ENCODE measurements at regions not wholly inside any gene's neighbourhood (a gene's known extent, or its start where the extent isn't known, plus 50 kb on each side); places are given as distances from the start of the nearest gene placed in this dataset.

DNA sequence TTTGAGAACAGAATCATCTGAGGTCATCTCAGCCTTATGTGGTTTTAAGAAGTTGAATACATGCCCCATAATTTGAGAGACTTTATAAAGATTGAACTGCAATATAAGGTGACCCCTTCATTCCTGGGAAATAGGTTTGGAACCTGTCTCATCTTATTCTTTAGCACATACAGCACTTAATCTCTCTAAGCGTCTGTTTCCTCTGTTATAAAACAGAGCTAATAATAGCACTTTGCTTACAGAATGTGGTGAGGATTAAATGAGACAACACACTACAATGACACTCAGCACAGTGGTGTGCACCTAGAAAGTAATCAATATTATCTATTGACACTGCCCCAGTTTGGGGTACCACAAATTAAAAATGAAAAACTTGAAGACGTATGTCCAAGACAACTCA lies 102.1 kb downstream of the DUSP6 start:
- no peak for DNase-seq
- Histone ChIP-seq H3K27me3 (no peaks in the 10 kb centered on the region), H3K4me1 (ENCODE audit: insufficient read depth) (no peaks in the 10 kb centered on the region), H3K4me3 (no peak overlapping the region), H3K36me3 (no peaks in the 10 kb centered on the region), H3K27ac (no peak overlapping the region), H3K9me3 (no peaks in the 10 kb centered on the region)
- intact Hi-C loops (cut with DNase I): no loop called here
- TF ChIP-seq, protein P1, sequence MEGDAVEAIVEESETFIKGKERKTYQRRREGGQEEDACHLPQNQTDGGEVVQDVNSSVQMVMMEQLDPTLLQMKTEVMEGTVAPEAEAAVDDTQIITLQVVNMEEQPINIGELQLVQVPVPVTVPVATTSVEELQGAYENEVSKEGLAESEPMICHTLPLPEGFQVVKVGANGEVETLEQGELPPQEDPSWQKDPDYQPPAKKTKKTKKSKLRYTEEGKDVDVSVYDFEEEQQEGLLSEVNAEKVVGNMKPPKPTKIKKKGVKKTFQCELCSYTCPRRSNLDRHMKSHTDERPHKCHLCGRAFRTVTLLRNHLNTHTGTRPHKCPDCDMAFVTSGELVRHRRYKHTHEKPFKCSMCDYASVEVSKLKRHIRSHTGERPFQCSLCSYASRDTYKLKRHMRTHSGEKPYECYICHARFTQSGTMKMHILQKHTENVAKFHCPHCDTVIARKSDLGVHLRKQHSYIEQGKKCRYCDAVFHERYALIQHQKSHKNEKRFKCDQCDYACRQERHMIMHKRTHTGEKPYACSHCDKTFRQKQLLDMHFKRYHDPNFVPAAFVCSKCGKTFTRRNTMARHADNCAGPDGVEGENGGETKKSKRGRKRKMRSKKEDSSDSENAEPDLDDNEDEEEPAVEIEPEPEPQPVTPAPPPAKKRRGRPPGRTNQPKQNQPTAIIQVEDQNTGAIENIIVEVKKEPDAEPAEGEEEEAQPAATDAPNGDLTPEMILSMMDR (IDR thresholded peaks at IDR 0.05): no peak
- TF ChIP-seq POLR2A (IDR thresholded peaks at IDR 0.05): no peak
- no peak for TF ChIP-seq EP300 (IDR thresholded peaks at IDR 0.05)
- 68 to 72% (median 69%) methylated on average over 2 of the region's 2 CpGs for WGBS, 3 donors

DNA sequence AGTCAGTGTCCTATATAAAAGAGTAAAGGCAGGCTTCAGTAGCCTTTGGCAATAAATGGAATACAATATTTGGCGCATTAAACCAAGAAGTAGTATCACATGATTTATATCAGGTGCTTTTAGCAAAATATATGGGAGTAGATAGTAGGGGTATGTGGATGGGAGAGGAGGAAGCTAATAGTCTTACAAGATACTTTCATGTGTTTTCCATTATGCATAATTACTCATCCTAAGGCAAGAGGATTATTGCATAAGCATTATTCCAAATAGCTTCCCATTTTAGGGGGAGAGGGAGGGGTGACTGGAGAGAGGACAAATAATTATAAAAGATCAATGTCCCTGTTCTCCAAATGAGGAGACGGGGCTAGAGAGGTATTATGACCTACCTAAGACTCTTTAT lies 104.3 kb downstream of the DUSP6 start:
- WGBS, 3 donors: 55 to 76% (median 71%) methylated on average over 2 of the region's 2 CpGs
- DNase-seq: no peak
- Histone ChIP-seq H3K4me1 (ENCODE audit: insufficient read depth) (peaks cover 2% of the 10 kb centered on the region), H3K27ac (no peak overlapping the region), H3K27me3 (no peaks in the 10 kb centered on the region), H3K9me3 (no peaks in the 10 kb centered on the region), H3K4me3 (no peak overlapping the region), H3K36me3 (no peaks in the 10 kb centered on the region)
- TF ChIP-seq POLR2A (IDR thresholded peaks at IDR 0.05) (no peak), EP300 (IDR thresholded peaks at IDR 0.05) (no peak)
- TF ChIP-seq, protein P1 (IDR thresholded peaks at IDR 0.05): no peak
- intact Hi-C loops (cut with DNase I): no loop called here

DNA sequence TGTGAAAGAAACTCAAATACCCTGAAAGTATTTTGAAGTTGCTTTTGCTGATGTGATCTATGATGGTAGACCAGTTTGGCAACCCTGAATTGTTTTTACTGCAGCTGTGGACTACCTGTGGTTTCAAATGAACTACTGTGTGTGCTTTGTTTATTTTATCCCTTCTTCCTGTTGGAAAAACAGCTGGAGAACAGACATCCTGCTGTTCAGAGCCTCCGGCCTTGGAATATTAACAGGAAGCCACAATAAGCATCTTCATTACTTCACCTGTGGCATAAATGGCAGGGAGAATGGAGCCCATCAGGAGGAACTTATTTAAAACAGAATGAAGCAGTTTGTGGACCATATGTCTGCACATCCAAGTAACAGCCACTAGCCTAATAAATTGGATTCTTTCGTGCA lies 104.8 kb downstream of the DUSP6 start:
- Histone ChIP-seq H3K4me1 (ENCODE audit: insufficient read depth) (peaks cover 2% of the 10 kb centered on the region), H3K4me3 (no peak overlapping the region), H3K36me3 (no peaks in the 10 kb centered on the region), H3K9me3 (no peaks in the 10 kb centered on the region), H3K27me3 (no peaks in the 10 kb centered on the region), H3K27ac (no peak overlapping the region)
- no peak for TF ChIP-seq EP300 (IDR thresholded peaks at IDR 0.05)
- TF ChIP-seq POLR2A (IDR thresholded peaks at IDR 0.05): no peak
- TF ChIP-seq, protein P1 (IDR thresholded peaks at IDR 0.05): no peak
- 52 to 64% (median 55%) methylated on average over 2 of the region's 2 CpGs for WGBS, 3 donors
- intact Hi-C loops (cut with DNase I): no loop called here
- no peak for DNase-seq

DNA sequence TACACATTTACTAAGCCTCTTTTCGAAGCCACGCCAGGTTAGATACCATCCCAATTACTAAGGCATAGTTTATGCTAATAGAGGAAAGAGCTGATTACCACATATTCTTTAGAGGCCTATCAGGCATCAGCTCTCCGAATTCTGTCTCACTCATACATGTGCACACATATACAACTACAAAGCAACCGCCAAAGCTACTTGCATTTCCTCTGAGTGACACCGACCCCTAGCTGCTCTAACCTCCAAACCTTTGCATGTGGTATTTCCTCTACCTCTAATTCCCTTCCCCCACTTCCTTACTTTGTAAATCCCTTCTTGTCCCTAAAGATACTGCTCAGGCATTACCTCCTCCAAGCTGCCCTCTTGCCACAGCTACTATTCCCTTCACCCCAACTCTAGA lies 107.2 kb downstream of the DUSP6 start:
- 51 to 67% (median 60%) methylated on average over 5 of the region's 5 CpGs for WGBS, 3 donors
- DNase-seq: no peak
- H3K4me3 ChIP-seq: no peak overlapping the region
- no peak overlapping the region for H3K27ac ChIP-seq
- no peaks in the 10 kb centered on the region for H3K36me3 ChIP-seq
- peaks cover 2% of the 10 kb centered on the region for H3K4me1 ChIP-seq (ENCODE audit: insufficient read depth)
- TF ChIP-seq EP300 (IDR thresholded peaks at IDR 0.05) (no peak), POLR2A (IDR thresholded peaks at IDR 0.05) (no peak)
- TF ChIP-seq, protein P1 (IDR thresholded peaks at IDR 0.05): no peak
- no peaks in the 10 kb centered on the region for H3K27me3 ChIP-seq
- no peaks in the 10 kb centered on the region for H3K9me3 ChIP-seq
- intact Hi-C loops (cut with DNase I): no loop called here

DNA sequence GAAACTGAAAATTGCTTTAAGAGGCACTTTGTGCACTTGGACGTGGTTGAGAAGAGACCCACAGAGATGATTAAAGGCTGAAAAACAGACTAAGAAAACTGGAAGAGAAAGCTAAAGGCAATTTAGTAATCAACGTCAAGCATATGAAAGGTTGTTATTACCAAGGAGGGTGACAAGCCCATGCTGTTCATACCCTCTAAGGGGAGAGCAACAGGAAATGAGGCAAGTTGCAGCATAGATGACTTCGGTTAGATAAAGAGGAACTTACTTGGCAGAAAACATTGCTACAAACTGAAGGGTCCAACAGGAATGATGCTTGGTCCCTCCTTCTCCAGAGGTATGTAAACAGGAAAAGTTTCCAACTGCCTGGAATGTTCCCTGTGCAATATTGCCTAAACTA lies 107.8 kb downstream of the DUSP6 start:
- no peak for DNase-seq
- peaks cover 2% of the 10 kb centered on the region for H3K4me1 ChIP-seq (ENCODE audit: insufficient read depth)
- H3K4me3 ChIP-seq: no peak overlapping the region
- no peaks in the 10 kb centered on the region for H3K9me3 ChIP-seq
- intact Hi-C loops (cut with DNase I): no loop called here
- H3K36me3 ChIP-seq: no peaks in the 10 kb centered on the region
- no peaks in the 10 kb centered on the region for H3K27me3 ChIP-seq
- H3K27ac ChIP-seq: no peak overlapping the region
- TF ChIP-seq, protein P1 (IDR thresholded peaks at IDR 0.05): no peak
- no peak for TF ChIP-seq POLR2A (IDR thresholded peaks at IDR 0.05)
- TF ChIP-seq EP300 (IDR thresholded peaks at IDR 0.05): no peak
- 5 to 6% (median 6%) methylated on average over 3 of the region's 3 CpGs for WGBS, 3 donors

Data from ovary (tissue), 7 donors.